HCT116 (cell line): ENCODE measurements at regions not wholly inside any gene's neighbourhood (a gene's known extent, or its start where the extent isn't known, plus 50 kb on each side); places are given as distances from the start of the nearest gene placed in this dataset.

Source experiments
- ATAC-seq: fragments of 200-7000 bp; cut with Tn5 transposase; 2 replicates; pipeline ENCODE4 v1.9.1; 2020; ENCODE audit warnings: mild to moderate bottlenecking, moderate library complexity
- BruUV-seq: library from RNA; stranded (reverse); fragments of 400-500 nt; replicated peaks from 2 replicates; lab custom pipeline; 2021; lab: Mats Ljungman, UMichigan
- CTCF ChIA-PET: fragments of 300-600 bp; sonication (Branson Sonifier 250); formaldehyde crosslinking; loops from one replicate; lab custom pipeline; 2021; ENCODE audit warnings: antibody characterized with exemption; lab: Charles Lee
- POLR2A ChIA-PET: fragments of 300-600, 350-600 bp; sonication (Branson Sonifier 250); formaldehyde crosslinking; loops from one replicate; lab custom pipeline; 2021; ENCODE audit warnings: antibody characterized with exemption; lab: Charles Lee
- RAD21 ChIA-PET, 2 experiments: fragments of 300-600 bp; sonication (Branson Sonifier 250); formaldehyde crosslinking; loops; one replicate each; lab custom pipeline; 2023; ENCODE audit warnings: low total read pairs in 2 of 2; ENCODE audit not compliant: uncharacterized antibody in 2 of 2, unreplicated experiment in 2 of 2, low non-redundant PET in 1 of 2; lab: Charles Lee
- DNase-seq: peaks from one replicate; pipeline ENCODE4 v3.0.0-alpha.2; 2010; ENCODE audit warnings: low read depth, low spot score
- H2AFZ ChIP-seq: fragments of 200-600 bp; shearing (Covaris generic), sonication (generic); 2 replicates; pipeline ENCODE4 v1.6.1; 2017; ENCODE audit warnings: low read depth, mixed run types, mixed read lengths, antibody characterized with exemption, low read length; ENCODE audit not compliant: poor library complexity, severe bottlenecking
- H3K27ac ChIP-seq: 2 replicates; pipeline ENCODE4 v1.5.1; 2012; ENCODE audit warnings: low read depth, low read length
- H3K27me3 ChIP-seq: fragments of 200-600 bp; sonication (generic); 2 replicates; pipeline ENCODE4 v1.6.1; 2016; ENCODE audit warnings: mixed run types, low read length, mixed read lengths; ENCODE audit not compliant: insufficient read depth
- H3K36me3 ChIP-seq, 2 experiments: fragments of 200-500 bp in 1 of 2; fragments of 200-600 bp in 1 of 2; sonication (Bioruptor generic) in 1 of 2; sonication (generic) in 1 of 2; 2 replicates each; pipeline versions ENCODE4 v1.5.1 to v1.6.1; 2014 to 2016; ENCODE audit warnings: low read length in 2 of 2, inconsistent platforms in 1 of 2, mixed read lengths in 1 of 2, mixed run types in 1 of 2; ENCODE audit not compliant: insufficient read depth in 2 of 2, control insufficient read depth in 1 of 2
- H3K4me1 ChIP-seq, 2 experiments: fragments of 200-600 bp in 1 of 2; sonication (generic) in 1 of 2; 2 replicates each; pipeline versions ENCODE4 v1.5.1 to v1.6.1; 2012 to 2017; ENCODE audit warnings: low read length in 2 of 2, inconsistent platforms in 1 of 2, mild to moderate bottlenecking in 1 of 2, mixed read lengths in 1 of 2, mixed run types in 1 of 2, moderate library complexity in 1 of 2; ENCODE audit not compliant: insufficient read depth in 2 of 2, control insufficient read depth in 1 of 2
- H3K4me2 ChIP-seq: fragments of 200-600 bp; sonication (generic); 2 replicates; pipeline ENCODE4 v1.6.1; 2017; ENCODE audit warnings: mixed run types, low read length, mixed read lengths
- H3K4me3 ChIP-seq, 2 experiments: fragments of 200-600 bp in 1 of 2; sonication (generic) in 1 of 2; replicated peaks in 1 of 2; 2 replicates each; pipeline ENCODE4 v1.5.1; 2011 to 2016; ENCODE audit warnings: low read length in 2 of 2, control low read depth in 1 of 2, low read depth in 1 of 2, mild to moderate bottlenecking in 1 of 2, mixed read lengths in 1 of 2, mixed run types in 1 of 2
- H3K79me2 ChIP-seq: fragments of 200-600 bp; sonication (generic); 2 replicates; pipeline ENCODE4 v1.6.1; 2017; ENCODE audit warnings: mild to moderate bottlenecking, mixed run types, low read length, moderate library complexity, mixed read lengths; ENCODE audit not compliant: insufficient read depth
- H3K9ac ChIP-seq: fragments of 200-600 bp; sonication (generic); 2 replicates; pipeline ENCODE4 v1.6.1; 2016; ENCODE audit warnings: low read length, mixed read lengths
- H3K9me2 ChIP-seq: fragments of 200-600 bp; sonication (generic), shearing (Covaris generic); 2 replicates; pipeline ENCODE4 v1.6.1; 2017; ENCODE audit warnings: mixed run types, mild to moderate bottlenecking, moderate library complexity; ENCODE audit not compliant: insufficient read depth
- H3K9me3 ChIP-seq, 2 experiments: fragments of 200-500 bp in 1 of 2; fragments of 200-600 bp in 1 of 2; sonication (Bioruptor generic) in 1 of 2; sonication (generic) in 1 of 2; 2 replicates each; pipeline ENCODE4 v1.6.1; 2014 to 2017; ENCODE audit warnings: low read length in 2 of 2, mixed read lengths in 2 of 2, inconsistent platforms in 1 of 2, low read depth in 1 of 2, mild to moderate bottlenecking in 1 of 2, mixed run types in 1 of 2, moderate library complexity in 1 of 2; ENCODE audit not compliant: control insufficient read depth in 1 of 2, insufficient read depth in 1 of 2
- H4K20me1 ChIP-seq: fragments of 200-600 bp; sonication (generic), shearing (Covaris generic); 2 replicates; pipeline ENCODE4 v1.6.1; 2017; ENCODE audit warnings: mixed run types, mild to moderate bottlenecking, moderate library complexity; ENCODE audit not compliant: insufficient read depth
- CEBPB ChIP-seq: IDR thresholded peaks from 2 replicates; pipeline ENCODE4 v1.6.1; 2012; ENCODE audit warnings: low read depth
- EZH2 ChIP-seq: fragments of 200-600 bp; sonication (generic); IDR thresholded peaks from 2 replicates; pipeline ENCODE4 v1.6.1; 2017; ENCODE audit warnings: antibody characterized with exemption, mixed run types
- EZH2phosphoT487 ChIP-seq: fragments of 200-600 bp; IDR thresholded peaks from 2 replicates; pipeline ENCODE4 v1.6.1; 2018; ENCODE audit warnings: antibody characterized with exemption, borderline replicate concordance
- FOSL1 ChIP-seq: IDR thresholded peaks from 2 replicates; pipeline ENCODE4 v1.6.1; 2012; ENCODE audit warnings: low read depth
- JUND ChIP-seq: IDR thresholded peaks from 2 replicates; pipeline ENCODE4 v1.6.1; 2012
- POLR2A ChIP-seq: IDR thresholded peaks from 2 replicates; pipeline ENCODE4 v1.7.0; 2011; ENCODE audit warnings: borderline replicate concordance; ENCODE audit not compliant: insufficient read depth, insufficient read length; ENCODE audit errors: extremely low read depth
- POLR2AphosphoS5 ChIP-seq: IDR thresholded peaks from 2 replicates; pipeline ENCODE4 v1.6.1; 2011; ENCODE audit warnings: mild to moderate bottlenecking, low read depth, low read length, moderate library complexity
- RAD21 ChIP-seq: IDR thresholded peaks from 2 replicates; pipeline ENCODE4 v1.6.1; 2012; ENCODE audit warnings: low read depth, mild to moderate bottlenecking
- SIN3A ChIP-seq: IDR thresholded peaks from 2 replicates; pipeline ENCODE4 v1.6.1; 2012; ENCODE audit warnings: low read depth
- SP1 ChIP-seq: IDR thresholded peaks from 2 replicates; pipeline ENCODE4 v1.6.1; 2012; ENCODE audit warnings: low read depth
- SRF ChIP-seq: IDR thresholded peaks from 2 replicates; pipeline ENCODE4 v1.6.1; 2012; ENCODE audit warnings: low read depth
- YY1 ChIP-seq: IDR thresholded peaks from 2 replicates; pipeline ENCODE4 v1.6.1; 2011; ENCODE audit warnings: low read length, low read depth, moderate library complexity, mild to moderate bottlenecking; ENCODE audit not compliant: insufficient replicate concordance; ENCODE audit errors: extremely low read depth
- ZFX ChIP-seq: fragments of 450-650 bp; IDR thresholded peaks from 2 replicates; pipeline ENCODE4 v1.6.1; 2017
- ZNF274 ChIP-seq: fragments of 200-500 bp; sonication (Bioruptor generic); IDR thresholded peaks from 2 replicates; pipeline ENCODE4 v1.6.1; 2014; ENCODE audit warnings: mild to moderate bottlenecking, low read depth, low read length, inconsistent platforms
- intact Hi-C: fragments of 100-400 bp; cut with micrococcal nuclease; formaldehyde crosslinking; loops from 2 replicates; pipeline ENCODE4 v1.10.0; 2022
- TF ChIP-seq, protein P1 (sequence below): IDR thresholded peaks from 2 replicates; pipeline ENCODE4 v1.6.1; 2011; ENCODE audit warnings: mild to moderate bottlenecking, low read length, moderate library complexity; ENCODE audit not compliant: insufficient replicate concordance; ENCODE audit errors: extremely low read depth
- TF ChIP-seq, protein P2 (sequence below), 3 experiments: fragments of 200-600 bp in 1 of 3; sonication (generic) in 1 of 3; IDR thresholded peaks in 2 of 3; conservative IDR thresholded peaks in 1 of 3; 2 replicates each; pipeline ENCODE4 v1.5.1; 2012 to 2017; ENCODE audit warnings: low read depth in 2 of 3, low read length in 2 of 3, antibody characterized with exemption in 1 of 3, borderline replicate concordance in 1 of 3, control low read depth in 1 of 3, mild to moderate bottlenecking in 1 of 3, mixed read lengths in 1 of 3, mixed run types in 1 of 3, moderate library complexity in 1 of 3; ENCODE audit not compliant: insufficient read depth in 1 of 3

DNA sequence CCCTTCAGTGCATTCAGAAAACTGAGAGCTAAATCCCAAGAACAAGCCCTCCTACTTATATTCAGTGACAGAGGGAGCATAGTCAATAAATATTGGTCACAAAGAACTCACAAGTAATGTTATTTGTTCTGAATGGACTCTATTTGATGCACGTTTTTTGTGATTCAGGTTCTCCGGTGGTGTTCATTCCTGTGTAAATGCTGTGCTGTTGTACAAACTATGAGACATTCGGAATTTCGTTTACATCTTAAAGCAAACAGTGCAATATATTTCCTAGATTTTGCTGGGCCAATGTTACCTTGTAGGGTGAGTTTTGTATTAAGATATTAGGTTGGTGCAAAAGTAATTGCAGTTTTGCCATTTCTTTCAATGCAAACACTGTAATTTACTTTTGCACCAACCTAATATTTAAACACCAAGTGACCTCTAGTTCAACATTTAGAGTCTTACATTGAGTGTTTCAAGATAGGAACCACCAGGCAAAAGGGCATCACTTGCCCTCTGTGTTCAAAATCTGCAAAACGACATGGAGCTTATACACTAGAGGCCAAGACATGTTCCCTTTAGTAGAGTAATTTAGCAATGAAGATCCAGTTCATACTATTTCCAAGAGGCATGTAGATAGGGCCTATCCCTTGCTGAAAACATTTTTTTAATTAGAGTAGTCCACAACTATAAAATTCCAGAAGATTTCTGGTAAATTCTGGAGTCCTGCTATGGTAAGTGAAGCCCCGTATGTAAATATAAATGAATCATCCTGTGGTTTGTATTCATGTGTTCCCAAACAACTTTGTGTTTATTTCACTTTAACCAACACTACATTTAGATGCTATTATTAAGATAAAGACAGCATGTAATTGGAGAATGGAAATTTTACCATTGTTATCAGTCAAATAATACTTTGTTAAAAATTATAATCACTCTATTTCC, 444.0 kb upstream of the PTGER4 start:
- Histone ChIP-seq H3K9me3 (no peaks in the 10 kb centered on the region), H2AFZ (no peak overlapping the region), H3K79me2 (no peaks in the 10 kb centered on the region), H3K4me3 (no peak overlapping the region), H3K9ac (no peak overlapping the region), H3K9me2 (no peaks in the 10 kb centered on the region), H4K20me1 (no peaks in the 10 kb centered on the region), H3K27me3 (no peaks in the 10 kb centered on the region), H3K27ac (no peak overlapping the region), H3K4me1 (no peaks in the 10 kb centered on the region), H3K36me3 (no peaks in the 10 kb centered on the region), H3K4me2 (no peak overlapping the region)
- BruUV-seq: no TSS peak
- ATAC-seq: no peak
- CTCF ChIA-PET: no interaction called here
- RAD21 ChIA-PET: no interaction called here
- no peak for DNase-seq
- POLR2A ChIA-PET: no interaction called here
- TF ChIP-seq, protein P1, sequence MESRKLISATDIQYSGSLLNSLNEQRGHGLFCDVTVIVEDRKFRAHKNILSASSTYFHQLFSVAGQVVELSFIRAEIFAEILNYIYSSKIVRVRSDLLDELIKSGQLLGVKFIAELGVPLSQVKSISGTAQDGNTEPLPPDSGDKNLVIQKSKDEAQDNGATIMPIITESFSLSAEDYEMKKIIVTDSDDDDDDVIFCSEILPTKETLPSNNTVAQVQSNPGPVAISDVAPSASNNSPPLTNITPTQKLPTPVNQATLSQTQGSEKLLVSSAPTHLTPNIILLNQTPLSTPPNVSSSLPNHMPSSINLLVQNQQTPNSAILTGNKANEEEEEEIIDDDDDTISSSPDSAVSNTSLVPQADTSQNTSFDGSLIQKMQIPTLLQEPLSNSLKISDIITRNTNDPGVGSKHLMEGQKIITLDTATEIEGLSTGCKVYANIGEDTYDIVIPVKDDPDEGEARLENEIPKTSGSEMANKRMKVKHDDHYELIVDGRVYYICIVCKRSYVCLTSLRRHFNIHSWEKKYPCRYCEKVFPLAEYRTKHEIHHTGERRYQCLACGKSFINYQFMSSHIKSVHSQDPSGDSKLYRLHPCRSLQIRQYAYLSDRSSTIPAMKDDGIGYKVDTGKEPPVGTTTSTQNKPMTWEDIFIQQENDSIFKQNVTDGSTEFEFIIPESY: no peak
- TF ChIP-seq RAD21 (no peak), SP1 (no peak), POLR2AphosphoS5 (no peak), CEBPB (no peak), POLR2A (no peak), SRF (no peak), SIN3A (no peak), YY1 (no peak), EZH2phosphoT487 (no peak), ZNF274 (no peak), ZFX (no peak), EZH2 (no peak), FOSL1 (no peak), JUND (no peak)
- TF ChIP-seq, protein P2, sequence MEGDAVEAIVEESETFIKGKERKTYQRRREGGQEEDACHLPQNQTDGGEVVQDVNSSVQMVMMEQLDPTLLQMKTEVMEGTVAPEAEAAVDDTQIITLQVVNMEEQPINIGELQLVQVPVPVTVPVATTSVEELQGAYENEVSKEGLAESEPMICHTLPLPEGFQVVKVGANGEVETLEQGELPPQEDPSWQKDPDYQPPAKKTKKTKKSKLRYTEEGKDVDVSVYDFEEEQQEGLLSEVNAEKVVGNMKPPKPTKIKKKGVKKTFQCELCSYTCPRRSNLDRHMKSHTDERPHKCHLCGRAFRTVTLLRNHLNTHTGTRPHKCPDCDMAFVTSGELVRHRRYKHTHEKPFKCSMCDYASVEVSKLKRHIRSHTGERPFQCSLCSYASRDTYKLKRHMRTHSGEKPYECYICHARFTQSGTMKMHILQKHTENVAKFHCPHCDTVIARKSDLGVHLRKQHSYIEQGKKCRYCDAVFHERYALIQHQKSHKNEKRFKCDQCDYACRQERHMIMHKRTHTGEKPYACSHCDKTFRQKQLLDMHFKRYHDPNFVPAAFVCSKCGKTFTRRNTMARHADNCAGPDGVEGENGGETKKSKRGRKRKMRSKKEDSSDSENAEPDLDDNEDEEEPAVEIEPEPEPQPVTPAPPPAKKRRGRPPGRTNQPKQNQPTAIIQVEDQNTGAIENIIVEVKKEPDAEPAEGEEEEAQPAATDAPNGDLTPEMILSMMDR (IDR thresholded peaks at IDR 0.05 in 2 of 3, conservative IDR thresholded peaks at IDR 0.05 in 1 of 3; ENCODE audit: borderline replicate concordance in 1 of 3, insufficient read depth in 1 of 3, low read depth in 2 of 3, low read length in 2 of 3): no peak
- intact Hi-C loops: no loop called here
